HPDE6-E6E7 (cell line): ENCODE measurements at regions not wholly inside any gene's neighbourhood (a gene's known extent, or its start where the extent isn't known, plus 50 kb on each side); places are given as distances from the start of the nearest gene placed in this dataset.
"Not testable (repeated sequence)": the region's sequence is repeated elsewhere in the genome, so short reads cannot be mapped to it uniquely, and the experiment has no call there.

ENCODE experiments used
- DNase-seq: peaks from one replicate; pipeline ENCODE4 v3.0.0; 2011; ENCODE audit warnings: missing footprints; ENCODE audit errors: extremely low spot score

DNA sequence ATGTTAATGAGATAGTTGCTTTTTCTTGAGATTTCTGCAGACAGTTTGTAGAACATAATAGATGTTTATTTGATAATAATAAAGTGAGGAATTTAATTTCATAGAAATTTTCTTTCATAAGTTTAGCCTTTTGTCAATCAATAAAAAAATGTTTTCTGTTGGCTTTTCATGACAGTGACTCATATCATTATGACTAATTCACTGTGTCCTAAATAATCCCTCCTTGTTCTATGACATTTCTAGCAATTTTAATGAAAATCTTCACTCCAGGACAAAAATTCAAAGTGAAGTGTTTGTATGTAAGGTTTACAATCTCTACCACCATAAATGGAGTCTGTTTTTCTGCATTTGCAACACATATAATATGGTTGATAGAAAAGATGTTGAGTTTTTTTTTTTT is 109.9 kb downstream of the UTRN start:
- DNase-seq, result no peak

DNA sequence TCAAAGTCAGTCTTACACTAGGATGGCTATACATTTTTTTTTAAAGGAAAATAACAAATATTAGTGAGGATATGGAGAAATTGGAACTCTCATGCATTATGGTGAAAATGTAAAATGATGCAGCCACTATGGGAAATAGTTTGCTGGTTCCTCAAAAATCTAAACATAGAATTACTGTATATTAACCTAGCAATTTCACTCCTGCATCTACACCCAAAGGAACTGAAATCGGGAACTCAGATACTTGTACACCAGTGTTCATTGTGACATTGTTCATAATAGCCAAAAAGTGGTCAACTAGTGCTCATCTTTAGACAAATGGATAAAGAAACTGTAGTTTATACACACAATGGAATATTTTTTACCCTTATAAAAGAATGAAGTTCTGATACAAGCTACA is 110.7 kb downstream of the UTRN start:
- no peak for DNase-seq

DNA sequence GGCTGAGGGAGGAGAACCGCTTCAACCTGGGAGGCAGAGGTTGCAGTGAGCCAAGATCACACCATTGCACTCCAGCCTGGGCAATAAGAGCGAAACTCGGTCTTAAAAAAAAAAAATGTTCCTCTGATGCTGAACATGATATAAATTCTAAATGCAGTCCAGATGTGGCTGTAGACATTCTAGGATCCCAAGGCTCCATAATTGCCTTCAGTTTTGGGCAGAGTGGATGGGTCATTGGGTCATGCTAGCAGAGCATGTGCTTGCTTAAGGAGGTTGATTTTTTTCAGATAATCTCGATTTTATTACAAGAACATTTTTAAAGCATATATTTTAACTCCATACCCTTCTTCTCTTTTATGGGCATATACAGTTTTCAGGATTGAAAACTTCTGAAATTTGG is 112.0 kb downstream of the UTRN start:
- no peak for DNase-seq

DNA sequence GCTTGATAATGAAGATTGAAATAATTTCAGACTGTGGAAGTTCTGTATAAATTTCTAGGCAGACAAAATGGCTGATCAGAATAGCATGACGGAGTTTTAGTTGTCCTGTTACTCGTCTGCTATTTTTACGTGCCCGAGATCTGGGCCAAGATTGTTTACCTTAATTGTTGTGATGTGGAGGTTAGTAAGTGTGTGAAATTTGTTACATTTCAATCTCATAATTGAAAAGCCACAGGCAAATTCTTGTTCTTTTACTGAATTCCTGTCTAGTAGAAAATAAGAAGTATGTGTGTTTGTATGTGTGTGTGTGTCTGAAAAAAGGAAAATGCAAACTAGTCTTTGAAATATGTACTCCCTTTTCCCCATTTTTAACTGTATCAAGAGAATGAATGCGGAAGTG is 115.2 kb downstream of the UTRN start:
- no peak for DNase-seq

DNA sequence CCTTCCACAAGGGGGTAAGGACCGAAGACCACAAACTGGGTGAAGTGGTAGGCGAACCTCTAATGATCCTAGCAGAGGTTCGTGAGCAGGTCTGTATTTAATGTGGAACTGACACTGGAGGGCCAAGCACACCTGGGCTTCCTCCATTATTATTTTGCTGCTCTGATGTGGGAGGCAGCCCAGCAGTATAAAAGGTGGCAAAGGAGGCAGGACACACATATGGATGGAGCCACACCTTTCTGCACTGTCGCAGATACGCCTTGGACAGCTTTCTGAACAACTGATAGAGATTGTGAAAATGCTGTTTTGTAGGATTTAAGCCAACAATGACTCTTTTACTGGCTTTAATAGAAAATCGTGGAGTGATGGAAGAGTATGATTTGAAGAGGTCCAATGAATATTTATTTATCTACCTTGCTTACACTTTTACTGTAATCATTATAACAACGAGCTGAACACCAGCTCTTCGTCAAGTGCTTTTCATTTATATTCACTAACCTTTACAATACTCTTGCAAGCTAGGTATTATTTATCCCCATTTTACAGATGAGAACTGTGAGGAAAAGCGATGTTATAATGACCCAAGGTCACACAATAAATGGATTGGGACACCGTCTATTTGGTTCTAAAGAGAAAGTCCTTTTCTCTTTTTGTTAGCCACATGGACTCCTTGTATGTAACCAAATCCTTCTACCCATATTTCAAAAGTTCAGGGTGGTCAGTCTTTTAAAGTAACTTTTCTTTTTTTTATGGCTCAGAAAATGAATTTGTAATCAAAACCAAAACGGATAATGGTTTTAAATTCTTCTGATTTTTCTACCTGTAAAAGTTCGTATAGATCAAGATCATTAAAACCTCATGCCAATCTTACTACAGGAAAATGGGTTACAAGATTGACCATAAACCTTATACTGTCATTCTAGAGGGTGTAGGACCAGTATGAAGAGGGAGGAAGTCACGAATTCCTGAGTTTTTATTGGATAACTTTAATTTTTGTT is 116.9 kb downstream of the UTRN start:
- DNase-seq, result no peak

DNA sequence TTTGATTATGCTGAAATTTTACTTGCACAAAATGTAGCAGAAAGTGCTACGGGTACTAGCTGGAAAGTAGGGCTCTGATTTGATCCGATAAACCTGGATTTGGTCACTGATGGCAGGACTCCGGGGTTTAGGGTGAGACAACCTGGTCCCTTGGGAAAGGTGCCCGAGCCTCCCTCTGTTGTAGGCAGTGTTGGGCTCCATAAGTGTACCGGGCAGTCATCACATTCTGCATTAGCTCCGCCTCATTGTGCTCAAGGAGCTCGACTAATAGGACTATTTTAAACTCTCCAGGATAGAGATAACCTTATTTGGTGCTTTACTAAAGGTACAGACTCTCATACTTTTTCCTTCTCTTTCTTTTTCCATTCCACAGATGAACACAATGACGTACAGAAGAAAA is 117.6 kb downstream of the UTRN start:
- no peak for DNase-seq

DNA sequence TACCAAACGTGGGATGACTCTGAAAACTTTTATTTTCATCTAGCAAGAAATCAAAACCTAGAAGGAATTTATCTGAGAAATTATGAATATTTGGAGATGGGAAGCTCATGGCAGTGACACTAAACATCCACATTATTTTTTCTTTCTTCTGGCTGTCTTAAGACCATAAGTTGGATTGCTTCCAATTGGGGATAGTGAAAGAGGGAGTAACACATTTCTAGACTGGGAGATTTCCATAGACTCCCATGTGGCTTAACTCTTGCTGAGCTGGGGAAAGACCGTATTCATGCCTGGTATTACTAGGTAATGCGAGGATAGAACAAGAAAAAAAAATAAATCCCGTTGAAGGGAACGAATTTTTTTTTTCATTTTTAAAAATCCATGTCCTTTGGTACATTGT is 120.0 kb downstream of the UTRN start:
- no peak for DNase-seq

DNA sequence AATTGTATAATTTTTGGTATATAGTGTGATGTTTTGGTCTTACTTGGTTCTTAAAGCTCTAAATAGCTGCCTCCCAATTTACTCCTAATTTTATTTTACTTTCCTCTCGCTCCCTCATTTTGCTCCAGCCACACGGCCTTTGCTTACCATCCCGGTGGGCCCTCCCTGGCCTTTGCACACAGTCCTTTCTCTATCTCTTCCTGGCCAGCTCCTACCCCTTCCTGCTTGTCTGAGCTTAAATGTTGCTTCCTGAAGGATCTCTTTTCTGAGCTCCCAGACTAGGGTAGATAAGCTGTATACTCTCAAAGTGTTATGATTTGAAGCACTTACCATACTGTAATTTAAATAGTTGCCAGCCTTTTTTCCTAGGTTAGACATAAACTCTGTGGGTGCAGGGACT is 121.7 kb downstream of the UTRN start:
- DNase-seq, result no peak

DNA sequence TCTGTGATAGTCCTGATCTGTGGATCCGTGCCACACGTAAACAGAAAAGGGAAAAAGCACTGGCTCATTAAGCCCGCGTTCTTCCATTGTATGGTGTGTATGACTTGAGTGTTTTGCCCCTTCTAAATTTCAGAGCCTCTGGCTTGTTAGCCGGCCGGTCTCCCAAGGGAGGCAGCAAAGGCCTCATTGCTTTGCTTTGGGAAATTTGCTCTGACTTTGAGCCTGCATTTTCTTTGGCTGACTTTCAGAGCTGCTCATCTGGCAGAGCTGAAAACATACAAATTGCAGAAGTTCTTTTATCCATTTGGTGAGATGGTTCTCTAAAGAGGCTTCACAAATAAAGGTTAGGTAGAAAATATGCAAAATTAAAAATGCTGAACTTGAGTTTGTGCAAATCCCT is 123.0 kb downstream of the UTRN start:
- DNase-seq, result no peak

DNA sequence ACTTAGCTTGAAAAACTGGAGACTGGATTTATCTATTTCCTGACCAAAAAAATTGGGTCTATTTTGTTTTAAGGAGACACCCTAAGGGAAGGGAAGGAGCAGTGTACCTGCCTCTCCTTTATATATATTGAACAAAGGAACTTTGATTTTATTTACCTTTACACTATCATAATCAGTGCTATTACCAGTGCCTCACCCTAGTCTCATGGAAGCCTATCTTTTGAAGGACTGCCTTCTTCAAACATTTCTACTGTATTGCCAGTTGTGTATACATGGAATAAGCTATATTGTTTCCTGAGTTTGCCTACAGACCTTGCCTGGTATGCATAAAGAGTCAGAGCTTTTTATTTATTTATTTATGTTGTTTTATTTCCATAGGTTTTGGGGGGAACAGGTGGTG is 124.9 kb downstream of the UTRN start:
- DNase-seq, result no peak

DNA sequence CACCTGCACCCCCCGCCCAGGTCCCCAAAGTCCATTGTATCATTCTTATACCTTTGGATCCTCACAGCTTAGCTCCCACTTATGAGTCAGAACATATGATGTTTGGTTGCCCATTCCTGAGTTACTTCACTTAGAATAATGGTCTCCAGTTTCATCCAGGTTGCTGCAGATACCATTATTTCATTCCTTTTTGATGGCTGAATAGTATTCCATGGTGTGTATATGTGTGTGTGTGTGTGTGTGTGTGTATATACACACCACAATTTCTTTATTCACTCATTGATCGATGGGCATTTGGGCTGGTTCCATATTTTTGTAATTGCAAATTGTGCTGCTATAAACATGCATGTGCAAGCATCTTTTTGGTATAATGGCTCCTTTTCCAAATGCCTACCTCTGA is 125.4 kb downstream of the UTRN start:
- DNase-seq, result not testable (repeated sequence)

DNA sequence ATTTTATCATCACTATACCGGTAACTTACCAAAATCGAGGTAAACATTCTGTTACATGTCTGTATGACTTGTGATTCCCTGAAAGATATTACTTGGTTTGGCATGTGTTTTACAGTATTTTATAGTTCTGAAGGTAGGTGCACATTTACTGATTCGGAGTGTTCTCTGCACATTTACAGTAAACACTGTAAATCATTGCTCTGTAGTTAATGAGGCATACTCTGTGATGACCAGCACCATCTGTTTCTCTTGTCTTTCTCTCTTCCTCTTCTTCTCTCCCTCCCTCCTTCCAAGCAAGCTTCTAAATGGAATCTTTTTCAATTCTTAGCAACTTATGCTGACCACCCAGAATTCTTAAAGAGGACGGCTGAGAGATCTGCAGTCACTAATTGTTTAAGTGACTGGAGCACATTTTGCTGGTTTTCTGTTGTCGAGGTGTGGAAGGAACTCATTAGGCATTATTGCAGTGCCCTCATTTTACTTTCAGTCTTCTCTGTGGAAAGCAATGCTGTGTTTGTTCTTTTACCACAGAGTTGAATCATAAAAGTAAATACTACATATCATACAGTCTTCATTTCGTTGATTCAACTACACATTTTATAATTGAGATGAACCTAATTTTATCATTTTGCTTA is 126.5 kb downstream of the UTRN start:
- DNase-seq, result no peak

DNA sequence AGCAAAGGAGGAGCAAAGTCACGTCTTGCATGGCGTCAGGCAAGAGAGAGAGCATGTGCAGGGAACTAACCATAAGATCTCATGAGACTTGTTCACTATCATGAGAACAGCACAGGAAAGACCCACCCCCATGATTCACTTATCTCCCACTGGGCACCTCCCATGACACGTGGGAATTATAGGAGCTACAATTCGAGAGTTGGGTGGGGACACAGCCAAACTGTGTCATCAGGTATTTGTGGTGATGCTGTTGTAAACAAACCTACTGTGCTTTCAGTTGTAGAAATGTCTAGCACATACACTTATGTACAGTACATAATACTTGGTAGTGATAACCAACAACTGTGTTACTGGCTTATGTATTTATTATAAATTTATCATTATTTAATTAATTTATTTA is 128.3 kb downstream of the UTRN start:
- DNase-seq, result no peak

DNA sequence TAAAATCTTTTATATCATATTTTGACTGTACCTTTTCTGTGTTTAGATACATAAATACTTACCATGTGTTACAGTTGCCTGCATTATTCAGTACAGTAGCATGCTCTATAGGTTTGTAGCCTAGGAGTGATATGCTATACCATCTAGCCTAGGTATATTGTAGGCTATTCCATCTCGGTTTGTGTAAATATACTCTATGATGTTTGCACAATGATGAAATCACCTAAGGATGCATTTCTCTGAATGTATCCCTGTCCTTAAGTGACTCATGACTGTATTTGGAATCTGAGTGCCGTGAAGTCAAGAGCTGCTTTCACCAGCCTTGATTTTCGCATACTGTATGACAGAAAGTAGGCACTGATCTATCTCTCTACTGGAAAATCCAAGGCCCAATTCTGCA is 129.9 kb downstream of the UTRN start:
- peak; percentile 20 for DNase-seq

DNA sequence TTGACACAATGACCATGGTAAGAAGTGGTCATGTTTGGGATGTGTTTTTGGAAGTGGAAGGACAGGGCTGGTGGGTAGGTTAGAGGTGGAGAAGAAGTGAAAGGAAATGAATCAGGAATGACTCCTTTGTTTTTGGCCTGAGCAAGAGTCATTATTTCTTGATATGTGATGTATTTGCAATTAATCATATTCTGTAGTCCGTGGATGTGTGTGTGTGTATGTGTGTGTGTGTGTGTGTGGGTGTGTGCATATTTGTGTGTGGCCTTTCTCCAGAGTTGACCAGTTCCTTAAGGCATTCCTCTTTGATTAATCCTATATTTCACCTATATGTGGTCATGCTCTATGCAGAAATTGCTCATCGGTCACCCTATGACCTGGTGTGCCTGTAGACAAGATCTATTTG is 130.7 kb downstream of the UTRN start:
- peak; percentile 39 for DNase-seq

DNA sequence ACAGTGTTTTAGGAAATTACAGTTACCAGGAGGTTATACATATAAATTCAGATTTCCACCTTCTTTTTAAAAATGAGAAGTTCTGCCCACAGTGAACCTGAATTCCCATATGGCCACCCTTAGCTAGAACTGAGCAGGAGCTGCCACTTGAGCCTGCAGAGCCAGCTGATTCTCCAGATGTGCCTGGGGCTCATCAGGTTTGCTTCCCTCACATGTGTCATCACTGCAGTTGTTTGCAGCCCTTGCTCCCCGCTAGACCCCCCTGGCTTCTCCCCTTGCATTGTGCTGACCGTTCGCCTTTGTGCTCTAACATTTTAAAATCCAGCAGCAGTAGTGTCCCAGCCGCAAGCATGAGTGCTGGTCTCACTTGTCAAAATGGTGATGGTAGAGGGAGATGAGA is 131.1 kb downstream of the UTRN start:
- no peak for DNase-seq

DNA sequence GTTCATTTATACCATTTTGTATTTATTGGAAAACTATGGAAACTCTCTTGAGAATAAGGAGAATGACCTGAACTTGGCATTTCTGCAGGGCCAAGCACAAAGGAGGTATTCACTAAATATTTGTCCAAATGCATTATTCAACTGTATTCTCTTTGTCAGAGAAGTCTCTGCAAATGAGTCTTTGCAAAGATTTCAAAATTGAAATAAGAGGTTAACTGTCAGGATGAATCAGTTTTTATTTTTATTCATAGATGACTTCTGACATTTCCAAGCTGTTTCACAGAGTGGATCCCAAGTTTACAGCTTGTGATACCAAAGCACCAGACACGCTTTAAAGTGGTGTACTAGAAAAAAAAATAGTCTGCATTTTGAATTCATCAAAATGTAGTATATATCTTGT is 131.6 kb downstream of the UTRN start:
- DNase-seq, result no peak

DNA sequence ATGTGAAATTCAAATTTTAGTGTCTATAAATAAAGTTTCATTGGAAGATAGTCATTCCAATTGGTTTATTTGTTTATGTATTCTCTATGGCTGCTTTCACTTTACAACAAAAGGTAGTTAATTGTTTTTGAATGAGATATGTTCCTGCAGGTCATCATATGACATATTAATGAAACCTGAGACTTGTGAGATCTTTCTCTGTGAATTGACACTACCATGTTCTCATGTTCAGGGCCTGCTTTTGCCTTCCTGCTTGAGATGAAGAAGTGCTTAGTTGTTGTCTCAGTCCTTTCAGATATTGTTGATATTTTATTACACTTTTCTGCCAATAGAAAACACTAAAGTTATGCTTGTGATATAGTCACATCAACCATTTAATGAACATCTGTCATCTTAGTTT is 132.5 kb downstream of the UTRN start:
- no peak for DNase-seq

DNA sequence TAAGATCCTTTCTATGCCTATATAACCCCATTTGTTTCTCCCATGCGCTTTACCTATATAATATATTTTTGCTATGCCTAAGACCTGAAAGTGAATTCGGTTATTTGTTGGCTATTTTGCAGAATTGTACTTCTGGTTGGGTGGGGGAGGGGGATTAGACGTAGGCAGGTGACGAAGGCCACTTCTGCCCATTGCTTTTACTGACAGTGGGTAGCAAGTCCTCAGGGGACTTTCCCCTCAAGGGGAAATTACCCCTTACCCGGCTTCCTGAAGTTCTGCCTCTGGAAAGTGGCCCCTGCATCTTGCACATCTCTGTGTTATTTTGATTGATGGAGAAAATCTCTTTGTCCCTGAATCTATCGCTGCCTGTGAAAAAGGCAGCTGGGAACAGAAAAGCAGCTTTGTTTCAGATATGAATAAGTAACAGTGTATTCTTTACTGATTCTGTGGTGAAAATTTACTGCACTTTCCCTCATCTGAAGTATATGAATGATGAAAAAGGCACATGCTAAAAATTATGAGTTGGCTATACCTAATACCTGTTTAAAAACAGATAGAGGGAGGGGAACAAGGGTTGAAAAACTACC is 133.9 kb downstream of the UTRN start:
- no peak for DNase-seq

DNA sequence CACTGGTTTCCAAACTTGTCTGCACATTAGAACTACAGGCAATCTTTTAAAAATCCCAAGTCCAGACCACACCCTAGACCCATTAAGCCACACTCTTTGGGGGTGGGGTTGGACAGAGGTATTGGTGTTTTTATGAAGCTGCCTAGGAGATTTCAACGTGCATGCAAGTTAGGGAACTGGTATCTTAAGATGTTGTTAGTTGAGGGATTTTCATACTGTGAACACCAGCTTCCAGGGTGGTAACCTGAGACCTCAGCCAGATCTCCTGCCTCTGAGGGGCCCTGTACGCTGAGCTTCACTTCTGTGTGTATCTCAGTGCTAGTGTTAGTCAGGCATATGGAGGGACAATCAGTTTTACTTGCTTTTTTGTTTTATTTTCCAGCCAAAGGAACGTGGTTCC is 138.0 kb downstream of the UTRN start:
- DNase-seq, result no peak

DNA sequence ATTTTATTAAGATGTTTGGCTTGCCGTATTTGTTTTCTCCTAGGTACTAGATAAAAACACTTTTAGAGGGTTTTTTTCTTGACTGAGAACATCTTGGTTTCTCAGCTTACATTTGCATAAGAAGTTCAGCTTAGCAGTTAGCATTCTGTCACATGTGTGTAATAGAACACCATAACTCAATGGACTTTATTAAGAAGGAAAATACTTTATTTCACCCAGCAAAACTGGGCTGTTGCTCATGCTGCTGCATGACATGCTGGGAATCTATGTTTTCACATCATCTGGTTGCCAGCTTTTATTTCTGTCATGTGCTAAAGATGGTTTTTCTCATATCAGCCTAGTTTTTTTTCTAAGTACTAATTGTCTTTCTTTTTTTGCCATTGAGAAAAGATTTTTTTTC is 144.6 kb downstream of the UTRN start:
- no peak for DNase-seq

DNA sequence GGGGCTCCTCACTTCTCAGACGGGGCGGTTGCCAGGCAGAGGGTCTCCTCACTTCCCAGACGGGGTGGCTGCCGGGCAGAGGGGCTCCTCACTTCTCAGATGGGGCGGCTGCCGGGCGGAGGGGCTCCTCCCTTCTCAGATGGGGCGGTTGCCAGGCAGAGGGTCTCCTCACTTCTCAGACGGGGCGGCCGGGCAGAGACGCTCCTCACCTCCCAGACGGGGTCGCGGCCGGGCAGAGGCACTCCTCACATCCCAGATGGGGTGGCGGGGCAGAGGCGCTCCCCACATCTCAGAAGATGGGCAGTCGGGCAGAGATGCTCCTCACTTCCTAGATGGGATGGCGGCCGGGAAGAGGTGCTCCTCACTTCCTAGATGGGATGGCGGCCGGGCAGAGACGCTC is 148.3 kb downstream of the UTRN start:
- DNase-seq, result not testable (repeated sequence)
